HEK293 (cell line): ENCODE measurements at regions not wholly inside any gene's neighbourhood (a gene's known extent, or its start where the extent isn't known, plus 50 kb on each side); places are given as distances from the start of the nearest gene placed in this dataset.

ENCODE experiments used
- CTCF ChIA-PET: fragments of 350-600 bp; formaldehyde crosslinking; extraction: SDS; loops from one replicate; lab custom pipeline; 2021; ENCODE audit warnings: antibody characterized with exemption; lab: Yijun Ruan, JAX
- POLR2A ChIA-PET: fragments of 300-600 bp; formaldehyde crosslinking; extraction: SDS; loops from one replicate; lab custom pipeline; 2020; ENCODE audit warnings: antibody characterized with exemption, inconsistent platforms; lab: Yijun Ruan, JAX
- H3K27ac ChIP-seq: fragments of 200-500 bp; sonication (Bioruptor generic); 2 replicates; pipeline ENCODE4 v1.5.1; 2014; ENCODE audit warnings: low read depth, low read length, control low read depth, inconsistent platforms; ENCODE audit errors: extremely low read depth
- H3K36me3 ChIP-seq, 2 experiments: fragments of 200-500 bp in 1 of 2; sonication (Bioruptor generic) in 1 of 2; 1 replicate in 1 of 2; 2 replicates in 1 of 2; pipeline ENCODE4 v1.5.1; 2014 to 2017; ENCODE audit warnings: inconsistent platforms in 2 of 2, low read length in 2 of 2; ENCODE audit not compliant: control insufficient read depth in 2 of 2, insufficient read depth in 1 of 2
- H3K4me1 ChIP-seq: fragments of 200-500 bp; sonication (Bioruptor generic); 2 replicates; pipeline ENCODE4 v1.5.1; 2014; ENCODE audit warnings: mild to moderate bottlenecking, low read length, inconsistent platforms; ENCODE audit not compliant: control insufficient read depth, insufficient read depth
- H3K4me3 ChIP-seq: 2 replicates; pipeline ENCODE4 v1.5.1; 2011; ENCODE audit warnings: low read depth, mild to moderate bottlenecking, control low read depth, low read length, moderate library complexity
- H3K9me3 ChIP-seq: fragments of 200-500 bp; sonication (Bioruptor generic); 2 replicates; pipeline ENCODE4 v1.5.1; 2014; ENCODE audit warnings: low read depth, low read length, inconsistent platforms; ENCODE audit not compliant: control insufficient read depth, insufficient read depth
- HIC1 ChIP-seq: fragments of 450-650 bp; formaldehyde crosslinking; IDR thresholded peaks from 2 replicates; pipeline ENCODE4 v1.5.1; 2016; ENCODE audit warnings: missing biosample characterization, missing genetic modification characterization
- INSM2 ChIP-seq: fragments of 450-650 bp; formaldehyde crosslinking; IDR thresholded peaks from 2 replicates; pipeline ENCODE4 v1.5.1; 2016; ENCODE audit warnings: missing biosample characterization, missing genetic modification characterization
- MZF1 ChIP-seq: fragments of 450-650 bp; formaldehyde crosslinking; IDR thresholded peaks from 2 replicates; pipeline ENCODE4 v1.5.1; 2017; ENCODE audit warnings: missing biosample characterization, missing genetic modification characterization, borderline replicate concordance
- OVOL3 ChIP-seq: fragments of 450-650 bp; formaldehyde crosslinking; IDR thresholded peaks from 2 replicates; pipeline ENCODE4 v1.5.1; 2016; ENCODE audit warnings: missing biosample characterization, missing genetic modification characterization
- REPIN1 ChIP-seq: fragments of 450-650 bp; formaldehyde crosslinking; IDR thresholded peaks from 2 replicates; pipeline ENCODE4 v1.5.1; 2017; ENCODE audit warnings: missing biosample characterization, missing genetic modification characterization, low read depth
- SALL2 ChIP-seq: fragments of 450-650 bp; formaldehyde crosslinking; IDR thresholded peaks from 2 replicates; pipeline ENCODE4 v1.5.0; 2017; ENCODE audit warnings: missing biosample characterization, mild to moderate bottlenecking, missing genetic modification characterization, borderline replicate concordance
- ZBTB21 ChIP-seq: fragments of 450-650 bp; formaldehyde crosslinking; IDR thresholded peaks from 2 replicates; pipeline ENCODE4 v1.5.1; 2017; ENCODE audit warnings: missing biosample characterization, missing genetic modification characterization
- ZBTB26 ChIP-seq: fragments of 450-650 bp; formaldehyde crosslinking; optimal IDR thresholded peaks from 2 replicates; pipeline ENCODE3; 2016; ENCODE audit warnings: missing biosample characterization, mild to moderate bottlenecking, missing genetic modification characterization
- ZFP69B ChIP-seq: fragments of 450-650 bp; formaldehyde crosslinking; IDR thresholded peaks from 2 replicates; pipeline ENCODE4 v1.5.1; 2016; ENCODE audit warnings: missing biosample characterization, missing genetic modification characterization
- ZNF112 ChIP-seq: fragments of 450-650 bp; formaldehyde crosslinking; IDR thresholded peaks from 2 replicates; pipeline ENCODE4 v1.5.0; 2017; ENCODE audit warnings: missing biosample characterization, missing genetic modification characterization
- ZNF169 ChIP-seq: fragments of 450-650 bp; formaldehyde crosslinking; IDR thresholded peaks from 2 replicates; pipeline ENCODE4 v1.5.1; 2016; ENCODE audit warnings: missing biosample characterization, missing genetic modification characterization
- ZNF18 ChIP-seq: fragments of 450-650 bp; formaldehyde crosslinking; IDR thresholded peaks from 2 replicates; pipeline ENCODE4 v1.5.1; 2016; ENCODE audit warnings: missing biosample characterization, missing genetic modification characterization
- ZNF302 ChIP-seq: fragments of 450-650 bp; formaldehyde crosslinking; IDR thresholded peaks from 2 replicates; pipeline ENCODE4 v1.5.1; 2016; ENCODE audit warnings: missing biosample characterization, missing genetic modification characterization, low read depth
- ZNF335 ChIP-seq: fragments of 450-650 bp; formaldehyde crosslinking; conservative IDR thresholded peaks from 2 replicates; pipeline ENCODE4 v1.5.1; 2016; ENCODE audit warnings: missing biosample characterization, missing genetic modification characterization
- ZNF391 ChIP-seq: fragments of 450-650 bp; formaldehyde crosslinking; IDR thresholded peaks from 2 replicates; pipeline ENCODE4 v1.5.1; 2016; ENCODE audit warnings: low read depth, missing biosample characterization, missing genetic modification characterization, borderline replicate concordance
- ZNF571 ChIP-seq: fragments of 450-650 bp; formaldehyde crosslinking; IDR thresholded peaks from 2 replicates; pipeline ENCODE4 v1.5.0; 2017; ENCODE audit warnings: missing biosample characterization, missing genetic modification characterization
- ZNF677 ChIP-seq: fragments of 450-650 bp; IDR thresholded peaks from 2 replicates; pipeline ENCODE4 v1.5.0; 2018; ENCODE audit warnings: missing biosample characterization, mild to moderate bottlenecking, missing genetic modification characterization, moderate library complexity
- ZNF76 ChIP-seq: fragments of 450-650 bp; formaldehyde crosslinking; IDR thresholded peaks from 2 replicates; pipeline ENCODE4; 2016; ENCODE audit warnings: low read depth, missing biosample characterization, missing genetic modification characterization, borderline replicate concordance

GRCh38 chr2:9763356-9764152 lies 79.7 kb upstream of the TAF1B start (continued):
- TF ChIP-seq ZNF76 (tag by site-specific recombination) = no peak
- TF ChIP-seq, all 188 proteins: peak for 0

GRCh38 chr2:9764153-9764778 lies 79.0 kb upstream of the TAF1B start:
- Histone ChIP-seq H3K4me3 (no peak overlapping the region), H3K9me3 (no peaks in the 10 kb centered on the region; the same call in 1 of the 2 replicates), H3K27ac (no peak overlapping the region), H3K4me1 (peaks cover 4% of the 10 kb centered on the region), H3K36me3 (no peaks in the 10 kb centered on the region)
- CTCF ChIA-PET = interaction anchor here (1.2 kb wide), 1 partner anchor 36 kb away, joined by 3 read pairs; no protein-coding TSS in a partner anchor
- TF ChIP-seq ZNF335 = peak; percentile 24; the same call in 1 of the 2 replicates
- TF ChIP-seq ZNF18 (tag by site-specific recombination) = no peak
- POLR2A ChIA-PET = no interaction called here

GRCh38 chr2:9765611-9766531 lies 77.4 kb upstream of the TAF1B start:
- no peak for TF ChIP-seq SALL2 (tag by site-specific recombination)
- peaks cover 4% of the 10 kb centered on the region for H3K4me1 ChIP-seq
- H3K36me3 ChIP-seq = no peaks in the 10 kb centered on the region
- POLR2A ChIA-PET = no interaction called here
- H3K4me3 ChIP-seq = no peak overlapping the region
- H3K9me3 ChIP-seq = no peaks in the 10 kb centered on the region; the same call in 1 of the 2 replicates
- CTCF ChIA-PET = no interaction called here
- no peak overlapping the region for H3K27ac ChIP-seq

GRCh38 chr2:9767656-9768281 lies 75.5 kb upstream of the TAF1B start:
- H3K27ac ChIP-seq = no peak overlapping the region
- no peak overlapping the region for H3K4me3 ChIP-seq
- CTCF ChIA-PET = interaction anchor here (0.7 to 2.9 kb wide), 3 partner anchors 12 to 303 kb away, joined by 3 to 17 read pairs (median 5); no protein-coding TSS in a partner anchor
- no peaks in the 10 kb centered on the region for H3K36me3 ChIP-seq
- peaks cover 4% of the 10 kb centered on the region for H3K4me1 ChIP-seq
- no peaks in the 10 kb centered on the region; the same call in 1 of the 2 replicates for H3K9me3 ChIP-seq
- POLR2A ChIA-PET = no interaction called here
- no peak for TF ChIP-seq ZNF169
- TF ChIP-seq MZF1 (tag by site-specific recombination) = no peak
- TF ChIP-seq INSM2 (tag by site-specific recombination) = no peak
- TF ChIP-seq OVOL3 (tag by site-specific recombination) = no peak
- no peak for TF ChIP-seq ZNF391 (tag by site-specific recombination)
- TF ChIP-seq ZNF302 (tag by site-specific recombination) = no peak
- no peak for TF ChIP-seq ZNF112 (tag by site-specific recombination)
- no peak for TF ChIP-seq REPIN1 (tag by site-specific recombination)
- TF ChIP-seq ZNF571 (tag by site-specific recombination) = no peak
- TF ChIP-seq ZNF677 = no peak
- TF ChIP-seq HIC1 (tag by site-specific recombination) = no peak
- TF ChIP-seq ZFP69B (tag by site-specific recombination) = no peak
- no peak for TF ChIP-seq ZBTB21
- TF ChIP-seq ZBTB26 = no peak
